ENCODE measurements at regions not wholly inside any gene's neighbourhood (a gene's known extent, or its start where the extent isn't known, plus 50 kb on each side); places are given as distances from the start of the nearest gene placed in this dataset.

GRCh38 chr20:42020316-42020715, 402.1 kb upstream of the CHD6 start:
- Histone ChIP-seq H3F3A (ENCODE audit: insufficient read depth, low read length) (no peaks in the 10 kb centered on the region), H3K4me2 (ENCODE audit: low read depth, low read length) (no peak overlapping the region), H3K9ac (ENCODE audit: low read length) (no peak overlapping the region), H2AFZ (ENCODE audit: low read length) (no peak overlapping the region), H3K4me1 (ENCODE audit: low read length) (no peaks in the 10 kb centered on the region), H3K27ac (ENCODE audit: low read length) (no peak overlapping the region), H3K4me3 (ENCODE audit: low read length) (no peak overlapping the region), H3K79me2 (ENCODE audit: low read length) (no peaks in the 10 kb centered on the region), H3K9me2 (replicated peaks; ENCODE audit: insufficient read depth, low read length) (no peaks in the 10 kb centered on the region), H3K36me3 (replicated peaks; ENCODE audit: insufficient read depth, low read length) (no peaks in the 10 kb centered on the region), H4K20me1 (ENCODE audit: insufficient read depth, low read length) (no peaks in the 10 kb centered on the region), H3K27me3 (replicated peaks; ENCODE audit: insufficient read depth, low read length) (no peaks in the 10 kb centered on the region), H3K9me3 (replicated peaks; ENCODE audit: insufficient read depth, low read length) (no peaks in the 10 kb centered on the region)
- no peak for DNase-seq
- TF ChIP-seq, protein P1, sequence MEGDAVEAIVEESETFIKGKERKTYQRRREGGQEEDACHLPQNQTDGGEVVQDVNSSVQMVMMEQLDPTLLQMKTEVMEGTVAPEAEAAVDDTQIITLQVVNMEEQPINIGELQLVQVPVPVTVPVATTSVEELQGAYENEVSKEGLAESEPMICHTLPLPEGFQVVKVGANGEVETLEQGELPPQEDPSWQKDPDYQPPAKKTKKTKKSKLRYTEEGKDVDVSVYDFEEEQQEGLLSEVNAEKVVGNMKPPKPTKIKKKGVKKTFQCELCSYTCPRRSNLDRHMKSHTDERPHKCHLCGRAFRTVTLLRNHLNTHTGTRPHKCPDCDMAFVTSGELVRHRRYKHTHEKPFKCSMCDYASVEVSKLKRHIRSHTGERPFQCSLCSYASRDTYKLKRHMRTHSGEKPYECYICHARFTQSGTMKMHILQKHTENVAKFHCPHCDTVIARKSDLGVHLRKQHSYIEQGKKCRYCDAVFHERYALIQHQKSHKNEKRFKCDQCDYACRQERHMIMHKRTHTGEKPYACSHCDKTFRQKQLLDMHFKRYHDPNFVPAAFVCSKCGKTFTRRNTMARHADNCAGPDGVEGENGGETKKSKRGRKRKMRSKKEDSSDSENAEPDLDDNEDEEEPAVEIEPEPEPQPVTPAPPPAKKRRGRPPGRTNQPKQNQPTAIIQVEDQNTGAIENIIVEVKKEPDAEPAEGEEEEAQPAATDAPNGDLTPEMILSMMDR (IDR thresholded peaks at IDR 0.05; ENCODE audit: low read length) = no peak
- TF ChIP-seq EZH2phosphoT487 (IDR thresholded peaks at IDR 0.05; ENCODE audit: low read length) = no peak
- no peak for TF ChIP-seq EZH2 (optimal IDR thresholded peaks at IDR 0.05; ENCODE audit: low read depth, low read length)

- DNase-seq = no peak
- Histone ChIP-seq H3K79me2 (ENCODE audit: low read length) (no peaks in the 10 kb centered on the region), H3K4me3 (ENCODE audit: low read length) (no peak overlapping the region), H3K27ac (ENCODE audit: low read length) (no peak overlapping the region), H3K9ac (ENCODE audit: low read length) (no peak overlapping the region), H3K4me1 (ENCODE audit: low read length) (no peaks in the 10 kb centered on the region), H3K9me2 (replicated peaks; ENCODE audit: insufficient read depth, low read length) (no peaks in the 10 kb centered on the region), H3K27me3 (replicated peaks; ENCODE audit: insufficient read depth, low read length) (no peaks in the 10 kb centered on the region), H3K4me2 (ENCODE audit: low read depth, low read length) (no peak overlapping the region), H2AFZ (ENCODE audit: low read length) (no peak overlapping the region), H3K36me3 (replicated peaks; ENCODE audit: insufficient read depth, low read length) (no peaks in the 10 kb centered on the region), H4K20me1 (ENCODE audit: insufficient read depth, low read length) (no peaks in the 10 kb centered on the region), H3K9me3 (replicated peaks; ENCODE audit: insufficient read depth, low read length) (no peaks in the 10 kb centered on the region), H3F3A (ENCODE audit: insufficient read depth, low read length) (no peaks in the 10 kb centered on the region)
- TF ChIP-seq, protein P1 (IDR thresholded peaks at IDR 0.05; ENCODE audit: low read length) = peak; percentile 20; the same call in 1 of the 2 replicates
- no peak for TF ChIP-seq EZH2 (optimal IDR thresholded peaks at IDR 0.05; ENCODE audit: low read depth, low read length)
These were observed 400.8 kb upstream of the CHD6 start for GRCh38 chr20:42018979-42019378.

DNA sequence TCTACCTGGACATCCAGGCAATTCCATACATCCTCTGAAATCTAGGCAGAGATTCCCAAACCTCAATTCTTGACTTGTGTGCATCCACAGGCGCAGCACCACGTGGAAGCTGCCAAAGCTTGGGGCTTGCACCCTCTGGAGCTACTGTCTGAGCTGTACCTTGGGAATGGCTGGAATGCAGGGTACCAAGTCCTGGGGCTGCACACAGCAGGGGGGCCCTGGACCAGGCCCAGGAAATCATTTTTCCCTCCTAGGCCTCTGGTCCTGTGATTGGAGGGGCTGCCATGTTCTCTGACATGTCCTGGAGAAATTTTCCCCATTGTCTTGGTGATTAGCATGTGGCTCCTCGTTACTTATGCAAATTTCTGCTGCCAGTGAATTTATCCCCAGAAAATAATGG, 391.9 kb upstream of the CHD6 start:
- H3K9ac ChIP-seq (ENCODE audit: low read length) = no peak overlapping the region
- no peak overlapping the region for H2AFZ ChIP-seq (ENCODE audit: low read length)
- H3K9me3 ChIP-seq (replicated peaks; ENCODE audit: insufficient read depth, low read length) = no peaks in the 10 kb centered on the region
- no peak overlapping the region for H3K27ac ChIP-seq (ENCODE audit: low read length)
- no peaks in the 10 kb centered on the region for H3K36me3 ChIP-seq (replicated peaks; ENCODE audit: insufficient read depth, low read length)
- no peaks in the 10 kb centered on the region for H3F3A ChIP-seq (ENCODE audit: insufficient read depth, low read length)
- no peak for DNase-seq
- no peaks in the 10 kb centered on the region for H3K79me2 ChIP-seq (ENCODE audit: low read length)
- no peaks in the 10 kb centered on the region for H3K4me1 ChIP-seq (ENCODE audit: low read length)
- TF ChIP-seq EZH2 (optimal IDR thresholded peaks at IDR 0.05; ENCODE audit: low read depth, low read length) (no peak), EZH2phosphoT487 (IDR thresholded peaks at IDR 0.05; ENCODE audit: low read length) (no peak)
- TF ChIP-seq, protein P1 (IDR thresholded peaks at IDR 0.05; ENCODE audit: low read length) = no peak
- H4K20me1 ChIP-seq (ENCODE audit: insufficient read depth, low read length) = no peaks in the 10 kb centered on the region
- no peak overlapping the region for H3K4me2 ChIP-seq (ENCODE audit: low read depth, low read length)
- H3K9me2 ChIP-seq (replicated peaks; ENCODE audit: insufficient read depth, low read length) = no peaks in the 10 kb centered on the region
- no peak overlapping the region for H3K4me3 ChIP-seq (ENCODE audit: low read length)
- no peaks in the 10 kb centered on the region for H3K27me3 ChIP-seq (replicated peaks; ENCODE audit: insufficient read depth, low read length)
